RWPE1 (cell line): ENCODE measurements at regions not wholly inside any gene's neighbourhood (a gene's known extent, or its start where the extent isn't known, plus 50 kb on each side); places are given as distances from the start of the nearest gene placed in this dataset.

Experiments used
- CTCF ChIA-PET: fragments of 350-600 bp; sonication (Branson Sonifier 250); formaldehyde crosslinking; extraction: SDS; loops from one replicate; lab custom pipeline; 2021; lab: Yijun Ruan, JAX
- POLR2A ChIA-PET: fragments of 400-600 bp; formaldehyde crosslinking; extraction: SDS; loops from one replicate; lab custom pipeline; 2020; ENCODE audit warnings: antibody characterized with exemption; ENCODE audit not compliant: low non-redundant PET; lab: Yijun Ruan, JAX
- DNase-seq: peaks from one replicate; pipeline ENCODE4 v3.0.0; 2012; ENCODE audit warnings: low spot score
- H3K27ac ChIP-seq: fragments of 450-650 bp; 2 replicates; pipeline ENCODE4 v1.5.1; 2017
- CTCF ChIP-seq: fragments of 450-650 bp; conservative IDR thresholded peaks from 2 replicates; pipeline ENCODE4 v1.5.1; 2017; ENCODE audit warnings: low read depth, mild to moderate bottlenecking

- no peak overlapping the region for H3K27ac ChIP-seq
- TF ChIP-seq CTCF: no peak
- ChIA-PET CTCF (interaction anchor here (0.6 kb wide), 1 partner anchor 335 kb away, joined by 7 read pairs; no protein-coding TSS in a partner anchor), POLR2A (no interaction called here)
- DNase-seq: no peak
Measured at GRCh38 chr13:47067306-47067705, 170.5 kb upstream of the HTR2A start.

DNA sequence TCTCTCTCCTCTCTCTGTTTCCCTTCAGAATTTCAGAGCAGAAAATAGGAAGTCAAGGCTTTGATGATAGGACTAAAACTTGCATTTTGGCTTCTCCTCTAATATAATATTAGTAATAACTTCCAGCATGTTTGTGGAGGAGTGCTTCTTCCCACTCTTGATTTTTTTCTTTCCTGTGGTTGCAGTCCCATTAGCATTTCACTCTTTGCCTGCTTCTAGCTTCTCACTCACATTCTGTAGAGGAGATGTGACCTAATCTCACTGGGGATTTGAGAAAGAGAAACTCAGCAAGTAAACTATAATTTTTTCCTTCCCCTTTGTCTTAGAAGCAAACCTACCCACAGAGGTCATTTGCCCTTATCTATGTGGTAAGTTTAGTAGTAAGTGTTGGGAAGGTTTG, 169.4 kb upstream of the HTR2A start:
- POLR2A ChIA-PET: no interaction called here
- TF ChIP-seq CTCF: no peak
- DNase-seq: no peak
- no peak overlapping the region for H3K27ac ChIP-seq
- CTCF ChIA-PET: no interaction called here

DNA sequence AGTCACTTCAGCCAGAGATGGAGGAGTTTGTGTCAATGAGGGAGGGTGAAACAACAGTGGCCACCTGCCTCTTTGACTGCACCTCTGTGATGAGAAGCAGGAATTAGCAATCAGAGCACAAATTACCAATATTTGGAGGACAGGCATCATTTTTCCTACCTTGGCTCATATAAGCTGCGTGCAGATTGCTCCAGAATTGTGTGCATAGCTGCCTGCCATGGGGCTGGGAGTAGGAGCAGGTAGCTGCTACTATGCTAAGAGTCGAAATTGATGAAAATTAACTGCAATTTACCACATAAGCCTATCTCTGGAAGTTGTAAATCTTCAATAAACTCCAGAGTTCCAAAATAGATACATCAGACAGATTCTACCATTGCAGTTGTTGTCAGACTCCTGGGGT, 167.5 kb upstream of the HTR2A start:
- no peak overlapping the region for H3K27ac ChIP-seq
- ChIA-PET CTCF (no interaction called here), POLR2A (no interaction called here)
- no peak for DNase-seq
- TF ChIP-seq CTCF: no peak

GRCh38 chr13:47049276-47049989, 152.6 kb upstream of the HTR2A start:
- DNase-seq: no peak
- ChIA-PET POLR2A (no interaction called here), CTCF (no interaction called here)
- H3K27ac ChIP-seq: no peak overlapping the region
- no peak for TF ChIP-seq CTCF

DNA sequence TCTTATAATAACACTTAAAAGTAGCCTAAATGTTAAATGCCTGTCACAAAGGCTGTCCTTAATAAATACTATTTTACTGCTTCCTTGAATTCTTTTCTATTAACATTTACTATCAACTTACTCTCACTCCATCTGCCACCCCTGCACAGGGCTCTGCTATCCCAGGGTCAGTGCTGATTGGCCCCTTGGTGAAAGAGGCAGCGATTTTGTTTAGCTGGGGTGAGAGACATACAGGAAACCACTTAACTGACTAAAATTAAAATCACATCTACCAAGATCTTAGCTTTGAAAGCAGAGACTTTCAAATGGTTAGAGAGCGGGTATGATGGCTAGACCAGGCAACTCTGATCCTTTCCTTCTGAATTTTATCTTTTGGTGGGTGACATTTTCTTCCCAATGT, 149.9 kb upstream of the HTR2A start:
- no peak for DNase-seq
- no peak overlapping the region for H3K27ac ChIP-seq
- no peak for TF ChIP-seq CTCF
- POLR2A ChIA-PET: no interaction called here
- CTCF ChIA-PET: no interaction called here

GRCh38 chr13:47044842-47045241, 148.0 kb upstream of the HTR2A start:
- H3K27ac ChIP-seq: no peak overlapping the region
- CTCF ChIA-PET: no interaction called here
- no peak for TF ChIP-seq CTCF
- DNase-seq: no peak
- POLR2A ChIA-PET: no interaction called here
